ENCODE measurements at regions not wholly inside any gene's neighbourhood (a gene's known extent, or its start where the extent isn't known, plus 50 kb on each side); places are given as distances from the start of the nearest gene placed in this dataset.

DNA sequence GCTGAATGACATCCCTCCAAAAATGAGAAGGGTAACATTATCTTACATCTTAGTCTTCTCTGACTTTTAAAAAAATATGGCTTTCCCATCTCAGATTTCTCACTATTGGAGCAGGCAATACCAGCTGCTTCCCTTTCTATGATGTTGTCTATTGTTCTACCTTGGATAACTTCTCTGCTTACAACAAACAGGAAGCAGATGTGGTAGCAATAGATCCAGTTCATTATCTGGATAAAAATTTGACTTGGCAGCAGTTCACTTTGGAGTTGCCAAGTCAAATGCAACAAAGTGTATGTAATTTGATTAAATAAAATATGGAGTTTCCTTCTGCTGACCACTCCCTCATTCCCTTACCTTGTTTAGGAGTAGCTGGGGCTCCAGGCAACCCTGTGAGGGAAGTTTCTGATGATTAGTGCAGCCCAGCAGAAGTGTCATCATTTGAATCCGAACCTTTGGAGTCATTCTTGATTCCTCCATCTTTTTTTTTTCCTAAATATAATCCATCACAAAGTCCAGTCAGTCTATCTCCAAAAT is 72.0 kb upstream of the GPRIN3 start:
- H3K27me3 Mint-ChIP-seq (ENCODE audit: low read depth): no peaks in the 10 kb centered on the region

More for the DNA sequence above, 72.0 kb upstream of the GPRIN3 start:
- H2BK12ac ChIP-seq (ENCODE audit: insufficient read length, low read depth, low read length): no peak overlapping the region
- no peaks in the 10 kb centered on the region for H3K4me1 ChIP-seq (ENCODE audit: insufficient read depth, low read length)
- no peak overlapping the region for H2BK20ac ChIP-seq (ENCODE audit: low read depth, low read length, poor library complexity, severe bottlenecking)
- H3K14ac ChIP-seq (ENCODE audit: insufficient read depth, low read length): no peak overlapping the region
- H3K79me2 ChIP-seq (ENCODE audit: insufficient read depth, low read length): no peaks in the 10 kb centered on the region
- H3K23ac ChIP-seq (ENCODE audit: insufficient read length, low read depth, low read length): no peak overlapping the region
- H4K8ac ChIP-seq (replicated peaks; ENCODE audit: insufficient read length, low read depth, low read length): no peak overlapping the region
- no peaks in the 10 kb centered on the region for H3K9me3 ChIP-seq (ENCODE audit: control insufficient read depth, low read depth, low read length)
- H3K23me2 ChIP-seq (ENCODE audit: insufficient read length, low read depth, low read length, poor library complexity, severe bottlenecking): no peaks in the 10 kb centered on the region
- DNase-seq: no peak
- no peak overlapping the region for H3K18ac ChIP-seq (ENCODE audit: insufficient read length, low read depth, low read length)
- no peaks in the 10 kb centered on the region for H3K27me3 ChIP-seq (ENCODE audit: insufficient read depth, low read length)
- no peaks in the 10 kb centered on the region for H3K4me1 Mint-ChIP-seq
- H3K27ac Mint-ChIP-seq: no peak overlapping the region
- H3K4me3 Mint-ChIP-seq: no peak overlapping the region
- no peak overlapping the region for H2AK5ac ChIP-seq (ENCODE audit: insufficient read length, low read length)
- H4K91ac ChIP-seq (ENCODE audit: insufficient read length, low read depth, low read length): no peak overlapping the region
- H3K9me3 Mint-ChIP-seq: peaks cover 6 to 11% of the 10 kb centered on the region in 2 experiments; a peak in 4 of 5 replicates
- H3K79me1 ChIP-seq (ENCODE audit: insufficient read depth, low read depth, low read length, poor library complexity, severe bottlenecking): no peaks in the 10 kb centered on the region
- no peak overlapping the region for H3T11ph ChIP-seq (ENCODE audit: low read length)
- no CpG with 5 or more reads among the region's 1 CpG for WGBS (ENCODE audit: extremely low coverage, insufficient read length, low lambda C conversion rate)
- H2BK5ac ChIP-seq (ENCODE audit: insufficient read length, low read length): no peak overlapping the region
- H3K27ac ChIP-seq (ENCODE audit: insufficient read length, low read depth, low read length): no peak overlapping the region
- H2AFZ ChIP-seq (ENCODE audit: low read length): no peak overlapping the region
- H3K4ac ChIP-seq (ENCODE audit: low read depth, low read length): no peak overlapping the region
- H4K5ac ChIP-seq (ENCODE audit: insufficient read length, low read depth, low read length): no peak overlapping the region
- no peak overlapping the region for H3K4me2 ChIP-seq (ENCODE audit: insufficient read depth, insufficient read length, low read length)
- H3K9ac ChIP-seq (ENCODE audit: extremely low read depth, insufficient read length, low read length): no peak overlapping the region
- H3K36me3 Mint-ChIP-seq (ENCODE audit: insufficient read depth in 1 of 3, low read depth in 3 of 3): peaks cover 0 to 7% (median 0%) of the 10 kb centered on the region in 3 experiments; a peak in 2 of 7 replicates
- TF ChIP-seq, protein P1, sequence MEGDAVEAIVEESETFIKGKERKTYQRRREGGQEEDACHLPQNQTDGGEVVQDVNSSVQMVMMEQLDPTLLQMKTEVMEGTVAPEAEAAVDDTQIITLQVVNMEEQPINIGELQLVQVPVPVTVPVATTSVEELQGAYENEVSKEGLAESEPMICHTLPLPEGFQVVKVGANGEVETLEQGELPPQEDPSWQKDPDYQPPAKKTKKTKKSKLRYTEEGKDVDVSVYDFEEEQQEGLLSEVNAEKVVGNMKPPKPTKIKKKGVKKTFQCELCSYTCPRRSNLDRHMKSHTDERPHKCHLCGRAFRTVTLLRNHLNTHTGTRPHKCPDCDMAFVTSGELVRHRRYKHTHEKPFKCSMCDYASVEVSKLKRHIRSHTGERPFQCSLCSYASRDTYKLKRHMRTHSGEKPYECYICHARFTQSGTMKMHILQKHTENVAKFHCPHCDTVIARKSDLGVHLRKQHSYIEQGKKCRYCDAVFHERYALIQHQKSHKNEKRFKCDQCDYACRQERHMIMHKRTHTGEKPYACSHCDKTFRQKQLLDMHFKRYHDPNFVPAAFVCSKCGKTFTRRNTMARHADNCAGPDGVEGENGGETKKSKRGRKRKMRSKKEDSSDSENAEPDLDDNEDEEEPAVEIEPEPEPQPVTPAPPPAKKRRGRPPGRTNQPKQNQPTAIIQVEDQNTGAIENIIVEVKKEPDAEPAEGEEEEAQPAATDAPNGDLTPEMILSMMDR (conservative IDR thresholded peaks at IDR 0.05): no peak
- H2BK120ac ChIP-seq (ENCODE audit: low read depth, low read length, poor library complexity, severe bottlenecking): no peak overlapping the region
- no peak overlapping the region for H3K56ac ChIP-seq (ENCODE audit: insufficient read length, low read depth, low read length)
- no peak overlapping the region for H2BK15ac ChIP-seq (ENCODE audit: low read depth, low read length)
- no peaks in the 10 kb centered on the region for H4K20me1 ChIP-seq (ENCODE audit: control insufficient read depth, insufficient read depth, insufficient read length)

Data from H9 (cell line).